ENCODE measurements at regions not wholly inside any gene's neighbourhood (a gene's known extent, or its start where the extent isn't known, plus 50 kb on each side); places are given as distances from the start of the nearest gene placed in this dataset.

GRCh38 chrX:45851434-45851991 lies 650.8 kb upstream of the DIPK2B start:
- TF ChIP-seq MAX (IDR thresholded peaks at IDR 0.05; ENCODE audit: low read depth, low read length) (peak; percentile 91), CTCF (IDR thresholded peaks at IDR 0.05; ENCODE audit: low read depth, low read length) (no peak)

Data from NB4 (cell line).